ENCODE measurements at regions not wholly inside any gene's neighbourhood (a gene's known extent, or its start where the extent isn't known, plus 50 kb on each side); places are given as distances from the start of the nearest gene placed in this dataset.
"Not testable (repeated sequence)": the region's sequence is repeated elsewhere in the genome, so short reads cannot be mapped to it uniquely, and the experiment has no call there.

- in situ Hi-C loops (cut with MboI; ENCODE audit: low pct_ligation_motif_present in 1 of 4, low pct_unique_long_range_greater_than_20kb in 1 of 4, low sequenced_read_pairs in 3 of 4) (no loop called here), intact Hi-C loops (cut with DNase I; ENCODE audit: low total_unique reads) (no loop called here)
- Histone ChIP-seq H3K27me3 (no peaks in the 10 kb centered on the region), H3K9me3 (no peaks in the 10 kb centered on the region), H3K4me3 (peak overlapping the region; percentile 54 to 99 (median 89)), H3K36me3 (peaks cover 0 to 4% (median 2%) of the 10 kb centered on the region in 4 donors), H3K4me1 (peaks cover 0 to 20% (median 11%) of the 10 kb centered on the region in 4 donors), H3K27ac (peak overlapping the region; percentile 73 to 96 (median 92))
- TF ChIP-seq EP300 (IDR thresholded peaks at IDR 0.05; ENCODE audit: low read depth) (no peak), POLR2AphosphoS5 (IDR thresholded peaks at IDR 0.05) (peak in 2 of 3 donors; percentile 51 to 63), POLR2A (IDR thresholded peaks at IDR 0.05) (peak; percentile 69)
- TF ChIP-seq, protein P1, sequence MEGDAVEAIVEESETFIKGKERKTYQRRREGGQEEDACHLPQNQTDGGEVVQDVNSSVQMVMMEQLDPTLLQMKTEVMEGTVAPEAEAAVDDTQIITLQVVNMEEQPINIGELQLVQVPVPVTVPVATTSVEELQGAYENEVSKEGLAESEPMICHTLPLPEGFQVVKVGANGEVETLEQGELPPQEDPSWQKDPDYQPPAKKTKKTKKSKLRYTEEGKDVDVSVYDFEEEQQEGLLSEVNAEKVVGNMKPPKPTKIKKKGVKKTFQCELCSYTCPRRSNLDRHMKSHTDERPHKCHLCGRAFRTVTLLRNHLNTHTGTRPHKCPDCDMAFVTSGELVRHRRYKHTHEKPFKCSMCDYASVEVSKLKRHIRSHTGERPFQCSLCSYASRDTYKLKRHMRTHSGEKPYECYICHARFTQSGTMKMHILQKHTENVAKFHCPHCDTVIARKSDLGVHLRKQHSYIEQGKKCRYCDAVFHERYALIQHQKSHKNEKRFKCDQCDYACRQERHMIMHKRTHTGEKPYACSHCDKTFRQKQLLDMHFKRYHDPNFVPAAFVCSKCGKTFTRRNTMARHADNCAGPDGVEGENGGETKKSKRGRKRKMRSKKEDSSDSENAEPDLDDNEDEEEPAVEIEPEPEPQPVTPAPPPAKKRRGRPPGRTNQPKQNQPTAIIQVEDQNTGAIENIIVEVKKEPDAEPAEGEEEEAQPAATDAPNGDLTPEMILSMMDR (IDR thresholded peaks at IDR 0.05): peak in 4 of 5 experiments; percentile 9 to 32 (median 22)
- WGBS, 2 donors (ENCODE audit: low coverage in 1 of 2): 7% methylated on average over 5 to 18 of the region's 18 CpGs
- peak; percentile 79 for DNase-seq
Observed at GRCh38 chr17:47066841-47067682, 88.0 kb upstream of the RPRML start.

GRCh38 chr17:47066095-47066494 lies 87.0 kb upstream of the RPRML start:
- intact Hi-C loops (cut with DNase I; ENCODE audit: low total_unique reads): no loop called here
- Histone ChIP-seq H3K27ac (peak overlapping the region in 1 of 4 donors; percentile 93), H3K36me3 (peaks cover 0 to 4% (median 2%) of the 10 kb centered on the region in 4 donors), H3K9me3 (no peaks in the 10 kb centered on the region), H3K4me3 (no peak overlapping the region), H3K4me1 (peaks cover 0 to 17% (median 10%) of the 10 kb centered on the region in 4 donors), H3K27me3 (no peaks in the 10 kb centered on the region)
- in situ Hi-C loops (cut with MboI; ENCODE audit: low pct_ligation_motif_present in 1 of 4, low pct_unique_long_range_greater_than_20kb in 1 of 4, low sequenced_read_pairs in 3 of 4): no loop called here
- no peak for DNase-seq
- WGBS, 2 donors (ENCODE audit: low coverage in 1 of 2): 47 to 75% methylated on average over 2 to 6 of the region's 6 CpGs
- TF ChIP-seq EP300 (IDR thresholded peaks at IDR 0.05; ENCODE audit: low read depth) (no peak), POLR2AphosphoS5 (IDR thresholded peaks at IDR 0.05) (no peak), POLR2A (IDR thresholded peaks at IDR 0.05) (no peak)
- TF ChIP-seq, protein P1 (IDR thresholded peaks at IDR 0.05): no peak

- H3K4me1 ChIP-seq: peaks cover 0 to 15% (median 6%) of the 10 kb centered on the region in 4 donors
- no peaks in the 10 kb centered on the region for H3K27me3 ChIP-seq
- TF ChIP-seq POLR2A (IDR thresholded peaks at IDR 0.05): no peak
- TF ChIP-seq EP300 (IDR thresholded peaks at IDR 0.05; ENCODE audit: low read depth): no peak
- TF ChIP-seq, protein P1 (IDR thresholded peaks at IDR 0.05): no peak
- TF ChIP-seq POLR2AphosphoS5 (IDR thresholded peaks at IDR 0.05): no peak
- 97 to 99% methylated on average over 5 of the region's 5 CpGs for WGBS, 2 donors (ENCODE audit: low coverage in 1 of 2)
- H3K9me3 ChIP-seq: no peaks in the 10 kb centered on the region
- no peak overlapping the region for H3K27ac ChIP-seq
- no peak overlapping the region for H3K4me3 ChIP-seq
- in situ Hi-C loops (cut with MboI; ENCODE audit: low pct_ligation_motif_present in 1 of 4, low pct_unique_long_range_greater_than_20kb in 1 of 4, low sequenced_read_pairs in 3 of 4): no loop called here
- no peak for DNase-seq
- intact Hi-C loops (cut with DNase I; ENCODE audit: low total_unique reads): no loop called here
- H3K36me3 ChIP-seq: peaks cover 0 to 4% (median 2%) of the 10 kb centered on the region in 4 donors
Observed at GRCh38 chr17:47064684-47065083, 85.6 kb upstream of the RPRML start.

- TF ChIP-seq EP300 (IDR thresholded peaks at IDR 0.05; ENCODE audit: low read depth): no peak
- TF ChIP-seq POLR2AphosphoS5 (IDR thresholded peaks at IDR 0.05): no peak
- TF ChIP-seq, protein P1 (IDR thresholded peaks at IDR 0.05): no peak
- TF ChIP-seq POLR2A (IDR thresholded peaks at IDR 0.05): no peak
- Histone ChIP-seq H3K27me3 (no peaks in the 10 kb centered on the region), H3K9me3 (no peaks in the 10 kb centered on the region), H3K27ac (no peak overlapping the region), H3K36me3 (peaks cover 0 to 4% (median 2%) of the 10 kb centered on the region in 4 donors), H3K4me3 (no peak overlapping the region), H3K4me1 (peaks cover 0 to 15% (median 6%) of the 10 kb centered on the region in 4 donors)
- in situ Hi-C loops (cut with MboI; ENCODE audit: low pct_ligation_motif_present in 1 of 4, low pct_unique_long_range_greater_than_20kb in 1 of 4, low sequenced_read_pairs in 3 of 4): no loop called here
- intact Hi-C loops (cut with DNase I; ENCODE audit: low total_unique reads): no loop called here
- WGBS, 2 donors (ENCODE audit: low coverage in 1 of 2): 95 to 100% methylated on average over 2 to 11 of the region's 11 CpGs
- no peak for DNase-seq
Observed at GRCh38 chr17:47063475-47063874, 84.4 kb upstream of the RPRML start.

DNA sequence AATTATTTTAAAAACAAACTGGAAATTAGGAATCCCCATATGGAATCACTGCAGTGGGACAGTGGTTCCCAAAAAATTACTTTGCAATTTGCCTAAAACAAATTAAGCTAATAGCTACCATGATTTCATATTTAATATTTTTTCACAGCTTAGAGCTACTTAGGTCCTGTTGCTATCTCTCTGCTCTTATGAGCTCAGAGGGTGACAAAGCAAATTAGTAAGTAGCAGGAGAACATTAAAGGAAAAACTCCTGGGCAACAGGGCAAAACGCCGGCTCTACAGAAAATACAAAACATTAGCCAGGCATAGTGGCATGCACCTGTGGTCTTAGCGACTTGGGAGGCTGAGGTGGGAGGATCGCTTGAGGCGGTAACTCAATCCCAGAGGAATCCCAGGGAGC lies 83.8 kb upstream of the RPRML start:
- H3K4me3 ChIP-seq; intact Hi-C loops (cut with DNase I; ENCODE audit: low total_unique reads); DNase-seq; H3K36me3 ChIP-seq; in situ Hi-C loops (cut with MboI; ENCODE audit: low pct_ligation_motif_present in 1 of 4, low pct_unique_long_range_greater_than_20kb in 1 of 4, low sequenced_read_pairs in 3 of 4); H3K27me3 ChIP-seq; H3K9me3 ChIP-seq; H3K27ac ChIP-seq: not testable (repeated sequence)
- peaks cover 0 to 13% (median 6%) of the 10 kb centered on the region in 4 donors for H3K4me1 ChIP-seq
- WGBS, 2 donors (ENCODE audit: low coverage in 1 of 2): 90 to 100% methylated on average over 5 of the region's 5 CpGs

DNA sequence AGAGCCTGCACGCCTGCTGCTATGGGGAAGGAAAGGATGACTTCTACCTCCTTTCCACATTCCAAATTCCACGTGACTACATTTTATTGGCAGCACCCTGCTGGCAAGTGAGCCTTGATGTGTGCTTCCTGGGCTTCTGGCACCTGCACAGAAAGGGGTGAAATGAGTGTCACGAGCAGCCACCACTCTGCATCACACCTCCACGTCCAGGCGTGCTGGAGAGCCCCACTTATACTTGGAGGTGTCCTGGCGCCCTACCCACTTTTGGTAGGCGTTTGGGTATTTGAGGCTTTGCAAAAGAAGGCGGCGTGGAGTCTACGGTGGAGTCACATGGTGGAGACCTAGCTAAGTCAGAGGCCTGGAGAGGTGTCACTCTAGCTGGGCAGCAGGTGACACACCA lies 81.0 kb upstream of the RPRML start:
- in situ Hi-C loops (cut with MboI; ENCODE audit: low pct_ligation_motif_present in 1 of 4, low pct_unique_long_range_greater_than_20kb in 1 of 4, low sequenced_read_pairs in 3 of 4); intact Hi-C loops (cut with DNase I; ENCODE audit: low total_unique reads): not testable (repeated sequence)
- 86 to 100% methylated on average over 1 to 10 of the region's 10 CpGs for WGBS, 2 donors (ENCODE audit: low coverage in 1 of 2)

More for the DNA sequence above, 81.0 kb upstream of the RPRML start:
- not testable (repeated sequence) for H3K4me3 ChIP-seq, DNase-seq, H3K4me1 ChIP-seq, H3K9me3 ChIP-seq, H3K36me3 ChIP-seq, H3K27ac ChIP-seq, H3K27me3 ChIP-seq
